NB4 (cell line): ENCODE measurements at regions not wholly inside any gene's neighbourhood (a gene's known extent, or its start where the extent isn't known, plus 50 kb on each side); places are given as distances from the start of the nearest gene placed in this dataset.

ENCODE experiments used
- DNase-seq: peaks from one replicate; pipeline ENCODE4 v3.0.0; 2010; ENCODE audit warnings: low read depth
- H3K4me3 ChIP-seq: one replicate; pipeline ENCODE4 v1.5.1; 2011; ENCODE audit warnings: mild to moderate bottlenecking, low read depth, low read length, moderate library complexity
- CTCF ChIP-seq: IDR thresholded peaks from one replicate; pipeline ENCODE4 v1.5.1; 2012; ENCODE audit warnings: low read depth, low read length
- MAX ChIP-seq: IDR thresholded peaks from 2 replicates; pipeline ENCODE4 v1.6.1; 2011; ENCODE audit warnings: low read depth, low read length
- MYC ChIP-seq: IDR thresholded peaks from 2 replicates; pipeline ENCODE4 v1.6.1; 2011; ENCODE audit warnings: low read depth, low read length
- POLR2A ChIP-seq: IDR thresholded peaks from 2 replicates; pipeline ENCODE4 v1.6.1; 2011; ENCODE audit warnings: mild to moderate bottlenecking; ENCODE audit not compliant: insufficient read length; ENCODE audit errors: extremely low read depth

- DNase-seq, result no peak
- TF ChIP-seq CTCF, result no peak
- no peak for TF ChIP-seq MYC
- TF ChIP-seq MAX, result no peak
- no peak for TF ChIP-seq POLR2A
Measured at GRCh38 chr12:67558775-67559174, 89.8 kb upstream of the DYRK2 start.

GRCh38 chr12:67559751-67560150 is 88.8 kb upstream of the DYRK2 start:
- TF ChIP-seq POLR2A (no peak), MAX (no peak), CTCF (no peak), MYC (no peak)
- no peak for DNase-seq
- no peak overlapping the region for H3K4me3 ChIP-seq

More at GRCh38 chr12:67558775-67559174, 89.8 kb upstream of the DYRK2 start:
- no peak overlapping the region for H3K4me3 ChIP-seq

- no peak overlapping the region for H3K4me3 ChIP-seq
- TF ChIP-seq MYC (no peak), CTCF (no peak), MAX (no peak), POLR2A (no peak)
- no peak for DNase-seq
Measured at GRCh38 chr12:67562513-67563287, 85.8 kb upstream of the DYRK2 start.

- DNase-seq, result no peak
- TF ChIP-seq POLR2A (no peak), MAX (no peak), CTCF (no peak), MYC (no peak)
- no peak overlapping the region for H3K4me3 ChIP-seq
Measured at GRCh38 chr12:67568055-67568454, 80.5 kb upstream of the DYRK2 start.

- no peak for DNase-seq
- H3K4me3 ChIP-seq, result no peak overlapping the region
- no peak for TF ChIP-seq CTCF
- no peak for TF ChIP-seq POLR2A
- TF ChIP-seq MYC, result no peak
- TF ChIP-seq MAX, result no peak
Measured at GRCh38 chr12:67572492-67572891, 76.1 kb upstream of the DYRK2 start.
